RWPE2 (cell line): ENCODE measurements at regions not wholly inside any gene's neighbourhood (a gene's known extent, or its start where the extent isn't known, plus 50 kb on each side); places are given as distances from the start of the nearest gene placed in this dataset.

Experiments
- ATAC-seq: fragments of 200-7000 bp; cut with Tn5 transposase; 3 replicates; pipeline ENCODE4 v1.9.1; 2021; ENCODE audit warnings: low read depth
- DNase-seq: peaks from one replicate; pipeline ENCODE4 v3.0.0-alpha.2; 2020; ENCODE audit warnings: low spot score
- H3K27ac ChIP-seq: fragments of 450-650 bp; 2 replicates; pipeline ENCODE4 v1.5.1; 2017; ENCODE audit warnings: mild to moderate bottlenecking; ENCODE audit not compliant: poor library complexity, severe bottlenecking
- H3K27me3 ChIP-seq: fragments of 250-450 bp; sonication (Bioruptor Pico); 2 replicates; pipeline ENCODE4 v1.5.1; 2021; ENCODE audit warnings: mild to moderate bottlenecking, moderate library complexity; ENCODE audit not compliant: insufficient read depth, poor library complexity, severe bottlenecking
- H3K36me3 ChIP-seq: fragments of 250-450 bp; sonication (Bioruptor Pico); 2 replicates; pipeline ENCODE4 v1.5.1; 2020; ENCODE audit warnings: low read depth, mild to moderate bottlenecking, moderate library complexity
- H3K4me1 ChIP-seq: fragments of 250-450 bp; sonication (Bioruptor Pico); 2 replicates; pipeline ENCODE4 v1.5.1; 2021; ENCODE audit warnings: mild to moderate bottlenecking, moderate library complexity; ENCODE audit not compliant: insufficient read depth, poor library complexity, severe bottlenecking
- H3K4me3 ChIP-seq: fragments of 250-450 bp; sonication (Bioruptor Pico); 2 replicates; pipeline ENCODE4 v1.5.1; 2021; ENCODE audit warnings: mild to moderate bottlenecking, moderate library complexity; ENCODE audit not compliant: severe bottlenecking
- H3K9me3 ChIP-seq: fragments of 250-450 bp; sonication (Bioruptor Pico); 2 replicates; pipeline ENCODE4 v1.5.1; 2021; ENCODE audit warnings: mild to moderate bottlenecking, moderate library complexity; ENCODE audit not compliant: severe bottlenecking
- TF ChIP-seq, protein P1 (sequence below): fragments of 450-650 bp; IDR thresholded peaks from one replicate; pipeline ENCODE4 v1.5.1; 2017; ENCODE audit warnings: mild to moderate bottlenecking, moderate library complexity; ENCODE audit not compliant: poor library complexity, severe bottlenecking

DNA sequence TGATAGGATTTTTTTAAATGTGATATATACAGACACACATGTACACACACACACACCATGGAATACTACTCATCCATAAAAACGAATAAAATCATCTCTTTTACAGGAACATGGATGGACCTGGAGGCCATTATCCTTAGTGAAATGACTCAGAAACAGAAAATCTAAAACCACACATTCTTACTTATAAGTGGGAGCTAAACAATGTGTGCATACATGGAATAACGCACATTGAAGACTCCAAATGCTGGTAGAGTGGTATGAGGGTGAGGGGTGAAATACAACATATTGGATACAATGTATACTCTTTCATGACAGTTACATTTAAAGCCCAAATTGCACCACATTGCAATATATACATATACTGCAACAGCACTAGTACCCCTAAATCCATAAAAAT is 120.2 kb upstream of the ADGRL3 start:
- DNase-seq = no peak
- Histone ChIP-seq H3K27ac (no peak overlapping the region), H3K36me3 (no peaks in the 10 kb centered on the region), H3K4me3 (no peak overlapping the region), H3K9me3 (no peaks in the 10 kb centered on the region), H3K4me1 (no peaks in the 10 kb centered on the region), H3K27me3 (no peaks in the 10 kb centered on the region)
- TF ChIP-seq, protein P1, sequence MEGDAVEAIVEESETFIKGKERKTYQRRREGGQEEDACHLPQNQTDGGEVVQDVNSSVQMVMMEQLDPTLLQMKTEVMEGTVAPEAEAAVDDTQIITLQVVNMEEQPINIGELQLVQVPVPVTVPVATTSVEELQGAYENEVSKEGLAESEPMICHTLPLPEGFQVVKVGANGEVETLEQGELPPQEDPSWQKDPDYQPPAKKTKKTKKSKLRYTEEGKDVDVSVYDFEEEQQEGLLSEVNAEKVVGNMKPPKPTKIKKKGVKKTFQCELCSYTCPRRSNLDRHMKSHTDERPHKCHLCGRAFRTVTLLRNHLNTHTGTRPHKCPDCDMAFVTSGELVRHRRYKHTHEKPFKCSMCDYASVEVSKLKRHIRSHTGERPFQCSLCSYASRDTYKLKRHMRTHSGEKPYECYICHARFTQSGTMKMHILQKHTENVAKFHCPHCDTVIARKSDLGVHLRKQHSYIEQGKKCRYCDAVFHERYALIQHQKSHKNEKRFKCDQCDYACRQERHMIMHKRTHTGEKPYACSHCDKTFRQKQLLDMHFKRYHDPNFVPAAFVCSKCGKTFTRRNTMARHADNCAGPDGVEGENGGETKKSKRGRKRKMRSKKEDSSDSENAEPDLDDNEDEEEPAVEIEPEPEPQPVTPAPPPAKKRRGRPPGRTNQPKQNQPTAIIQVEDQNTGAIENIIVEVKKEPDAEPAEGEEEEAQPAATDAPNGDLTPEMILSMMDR = no peak
- no peak for ATAC-seq

DNA sequence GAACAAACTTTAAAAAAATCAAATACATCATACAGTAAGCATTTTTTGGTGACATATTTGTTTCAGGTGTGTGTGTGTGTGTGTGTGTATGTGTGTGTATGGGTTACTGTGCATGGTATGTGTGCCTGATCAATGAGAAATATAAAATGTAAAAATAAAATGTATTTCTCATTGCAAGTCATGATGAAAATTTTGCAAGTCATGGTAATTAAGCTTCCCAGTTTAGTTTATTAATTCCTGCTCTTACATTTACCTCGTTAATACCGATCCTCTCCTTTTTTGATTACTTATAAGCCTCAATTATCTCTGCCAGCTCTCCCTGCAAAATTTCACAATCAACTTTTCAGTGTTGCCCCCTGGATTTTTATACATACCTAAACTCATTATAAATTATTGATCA is 114.6 kb upstream of the ADGRL3 start:
- Histone ChIP-seq H3K27me3 (no peaks in the 10 kb centered on the region), H3K9me3 (no peaks in the 10 kb centered on the region), H3K36me3 (no peaks in the 10 kb centered on the region), H3K27ac (no peak overlapping the region), H3K4me3 (no peak overlapping the region), H3K4me1 (no peaks in the 10 kb centered on the region)
- DNase-seq (no peak), ATAC-seq (no peak)
- TF ChIP-seq, protein P1 = no peak

GRCh38 chr4:61086357-61086756 is 113.8 kb upstream of the ADGRL3 start:
- Histone ChIP-seq H3K27me3 (no peaks in the 10 kb centered on the region), H3K9me3 (no peaks in the 10 kb centered on the region), H3K4me1 (no peaks in the 10 kb centered on the region), H3K36me3 (no peaks in the 10 kb centered on the region), H3K4me3 (no peak overlapping the region), H3K27ac (no peak overlapping the region)
- TF ChIP-seq, protein P1 = no peak
- DNase-seq (no peak), ATAC-seq (no peak)

DNA sequence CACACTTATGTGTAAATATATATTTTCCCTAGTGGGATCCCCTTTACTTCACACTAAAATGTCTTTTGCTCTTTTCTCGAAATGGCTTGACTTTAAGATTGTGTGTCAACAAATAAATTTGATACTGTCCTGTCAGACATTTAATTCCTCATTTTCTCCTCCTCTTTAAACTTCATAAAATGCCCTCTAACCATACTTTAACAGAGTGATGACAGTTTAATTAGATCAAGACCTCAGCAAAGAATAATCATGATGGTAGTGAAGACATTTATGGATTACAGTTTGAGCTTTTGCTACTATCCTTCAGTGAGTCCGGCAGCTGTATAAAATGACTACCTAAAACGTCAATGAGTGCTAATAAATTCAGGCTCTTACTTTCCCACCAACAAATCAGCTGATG is 113.1 kb upstream of the ADGRL3 start:
- ATAC-seq = no peak
- Histone ChIP-seq H3K27ac (no peak overlapping the region), H3K4me1 (no peaks in the 10 kb centered on the region), H3K27me3 (no peaks in the 10 kb centered on the region), H3K9me3 (no peaks in the 10 kb centered on the region), H3K4me3 (no peak overlapping the region), H3K36me3 (no peaks in the 10 kb centered on the region)
- DNase-seq = no peak
- TF ChIP-seq, protein P1 = no peak

DNA sequence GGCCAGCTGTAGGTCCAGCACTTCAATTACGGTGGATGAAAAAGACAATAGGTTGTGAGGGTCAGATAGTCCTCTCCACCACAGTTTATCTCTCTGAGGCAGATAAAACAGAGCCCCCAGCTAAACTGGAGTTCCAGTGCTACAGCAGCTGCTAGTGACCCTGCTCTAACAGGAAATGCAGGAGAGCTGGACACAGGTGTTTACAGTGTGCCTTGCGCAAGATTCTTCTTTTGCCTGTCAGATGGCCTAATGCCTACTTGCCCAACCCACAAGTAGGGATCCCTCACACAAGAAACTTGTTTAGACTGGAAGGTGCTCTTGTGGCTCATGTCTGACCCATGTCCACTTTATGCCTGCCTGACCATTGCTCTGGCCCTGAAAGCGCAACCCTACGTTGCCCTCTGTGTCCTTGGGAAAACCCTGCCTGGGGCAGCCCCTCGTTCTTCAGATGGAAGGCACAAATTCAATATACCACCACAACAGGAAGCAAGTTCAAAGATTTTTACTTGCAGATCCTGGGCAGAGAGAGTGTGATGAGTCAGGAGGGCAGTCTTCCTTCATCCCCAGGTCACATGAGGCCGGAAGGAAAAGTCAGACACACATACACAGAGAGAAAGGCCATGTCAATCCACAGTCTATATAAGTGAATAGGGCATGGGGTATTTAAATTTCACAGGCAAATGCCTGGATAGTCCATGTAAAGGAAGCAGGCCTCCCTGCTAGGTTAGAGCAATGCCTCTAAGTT is 105.1 kb upstream of the ADGRL3 start:
- ATAC-seq (no peak), DNase-seq (no peak)
- Histone ChIP-seq H3K4me1 (no peaks in the 10 kb centered on the region), H3K27me3 (no peaks in the 10 kb centered on the region), H3K4me3 (no peak overlapping the region), H3K27ac (no peak overlapping the region), H3K9me3 (no peaks in the 10 kb centered on the region), H3K36me3 (no peaks in the 10 kb centered on the region)
- TF ChIP-seq, protein P1 = no peak
